Activated CD4-positive, alpha-beta memory T cell treated with anti-CD3 and anti-CD28 coated beads for 36 hours (primary cell): ENCODE measurements at regions not wholly inside any gene's neighbourhood (a gene's known extent, or its start where the extent isn't known, plus 50 kb on each side); places are given as distances from the start of the nearest gene placed in this dataset.
"Not testable (repeated sequence)": the region's sequence is repeated elsewhere in the genome, so short reads cannot be mapped to it uniquely, and the experiment has no call there.

Experiments used
- CTCF ChIA-PET: fragments of 350-600 bp; sonication (Branson Sonifier 250); formaldehyde crosslinking; loops from one replicate; lab custom pipeline; 2021; ENCODE audit warnings: antibody characterized with exemption, inconsistent platforms; lab: Charles Lee
- POLR2A ChIA-PET: fragments of 350-600 bp; sonication (Branson Sonifier 250); formaldehyde crosslinking; loops from one replicate; lab custom pipeline; 2021; ENCODE audit warnings: antibody characterized with exemption; lab: Charles Lee
- DNase-seq: peaks from one replicate; pipeline ENCODE4 v3.0.0-alpha.2; 2020
- H3K27ac Mint-ChIP-seq: one replicate; pipeline ENCODE4 v1.8.0; 2021; ENCODE audit warnings: mixed read lengths
- H3K27me3 Mint-ChIP-seq: one replicate; pipeline ENCODE4 v1.8.0; 2021; ENCODE audit warnings: mixed read lengths
- H3K36me3 Mint-ChIP-seq: one replicate; pipeline ENCODE4 v1.8.0; 2021; ENCODE audit warnings: mixed read lengths
- H3K4me1 Mint-ChIP-seq: one replicate; pipeline ENCODE4 v1.8.0; 2021; ENCODE audit warnings: low read depth, mixed read lengths
- H3K4me3 Mint-ChIP-seq: one replicate; pipeline ENCODE4 v1.8.0; 2021; ENCODE audit warnings: mild to moderate bottlenecking, mixed read lengths
- H3K9me3 Mint-ChIP-seq: one replicate; pipeline ENCODE4 v1.8.0; 2021; ENCODE audit warnings: mixed read lengths
- intact Hi-C: fragments of 100-400 bp; cut with micrococcal nuclease; formaldehyde crosslinking; loops from one replicate; pipeline ENCODE4 v1.15.1; 2023

DNA sequence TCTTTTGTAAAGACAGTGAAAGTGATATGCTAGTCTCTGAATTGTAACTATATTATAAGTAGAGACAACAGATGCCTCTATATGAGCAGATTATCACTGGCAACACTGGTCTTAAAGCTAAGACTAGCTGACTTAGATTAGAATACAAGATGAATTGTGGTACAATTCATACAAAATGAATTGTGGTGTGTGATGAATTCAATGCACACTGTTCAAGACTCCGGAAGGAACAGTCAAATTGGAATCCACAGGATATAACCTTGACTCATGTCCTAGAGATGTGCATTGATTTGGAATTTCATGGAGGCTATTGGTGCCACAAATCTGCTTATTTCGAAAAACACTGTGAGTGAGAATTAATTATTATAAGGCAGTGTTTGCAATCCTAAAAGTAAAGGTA lies 701.8 kb downstream of the PCDH7 start:
- no peaks in the 10 kb centered on the region for H3K4me1 Mint-ChIP-seq
- no peaks in the 10 kb centered on the region for H3K9me3 Mint-ChIP-seq
- POLR2A ChIA-PET: no interaction called here
- intact Hi-C loops: no loop called here
- H3K27me3 Mint-ChIP-seq: no peaks in the 10 kb centered on the region
- no peak overlapping the region for H3K27ac Mint-ChIP-seq
- CTCF ChIA-PET: no interaction called here
- no peak for DNase-seq
- no peak overlapping the region for H3K4me3 Mint-ChIP-seq
- no peaks in the 10 kb centered on the region for H3K36me3 Mint-ChIP-seq

GRCh38 chr4:31427691-31428090 lies 707.5 kb downstream of the PCDH7 start:
- Mint-ChIP-seq H3K27me3 (no peaks in the 10 kb centered on the region), H3K27ac (no peak overlapping the region), H3K36me3 (no peaks in the 10 kb centered on the region), H3K4me1 (no peaks in the 10 kb centered on the region), H3K9me3 (no peaks in the 10 kb centered on the region), H3K4me3 (no peak overlapping the region)
- CTCF ChIA-PET: no interaction called here
- DNase-seq: no peak
- POLR2A ChIA-PET: no interaction called here
- intact Hi-C loops: no loop called here

DNA sequence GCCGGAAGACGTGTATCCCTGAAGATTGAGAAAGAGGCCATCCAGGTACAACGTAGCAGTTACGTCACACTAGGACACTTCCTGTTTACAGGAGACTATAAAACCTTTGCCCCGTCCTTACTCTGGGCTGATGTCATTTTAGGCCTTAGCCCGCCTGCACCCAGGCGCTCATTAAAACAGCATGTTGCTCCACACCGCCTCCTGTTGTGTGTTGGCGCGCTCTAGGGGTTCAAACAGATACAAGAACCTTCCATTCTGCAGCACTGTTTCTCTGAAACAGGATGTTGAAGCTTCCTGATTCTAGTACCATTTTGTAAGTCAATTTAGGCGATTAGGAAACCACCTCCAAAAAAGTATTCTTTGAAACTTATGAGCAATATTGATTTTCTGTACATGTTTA lies 722.1 kb downstream of the PCDH7 start:
- no peaks in the 10 kb centered on the region for H3K27me3 Mint-ChIP-seq
- intact Hi-C loops: no loop called here
- DNase-seq: no peak
- peaks cover 2% of the 10 kb centered on the region for H3K9me3 Mint-ChIP-seq
- H3K36me3 Mint-ChIP-seq: no peaks in the 10 kb centered on the region
- H3K4me3 Mint-ChIP-seq: no peak overlapping the region
- ChIA-PET POLR2A (no interaction called here), CTCF (no interaction called here)
- no peak overlapping the region for H3K27ac Mint-ChIP-seq
- H3K4me1 Mint-ChIP-seq: no peaks in the 10 kb centered on the region

DNA sequence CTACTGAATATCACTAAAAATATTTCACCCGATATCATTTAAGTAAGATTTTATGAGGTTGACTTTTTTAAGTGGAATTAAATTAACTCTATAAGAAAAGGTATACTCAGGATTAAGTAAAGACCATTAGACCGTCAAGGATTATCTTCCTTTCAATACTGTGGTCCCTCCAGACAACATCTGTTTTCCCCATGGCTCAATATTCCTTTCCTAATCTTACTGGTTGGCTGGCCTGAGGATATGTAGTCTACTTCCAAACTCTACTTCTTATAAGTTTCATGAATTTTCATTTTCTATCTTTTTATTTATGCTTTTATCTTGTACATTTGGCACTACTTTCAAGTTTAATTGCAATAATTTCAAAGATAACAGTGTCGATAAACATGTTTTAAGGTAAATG lies 725.4 kb downstream of the PCDH7 start:
- Mint-ChIP-seq H3K27ac (no peak overlapping the region), H3K4me1 (no peaks in the 10 kb centered on the region), H3K27me3 (no peaks in the 10 kb centered on the region), H3K9me3 (peaks cover 2% of the 10 kb centered on the region), H3K36me3 (no peaks in the 10 kb centered on the region), H3K4me3 (no peak overlapping the region)
- CTCF ChIA-PET: no interaction called here
- intact Hi-C loops: no loop called here
- DNase-seq: no peak
- POLR2A ChIA-PET: no interaction called here

- no peaks in the 10 kb centered on the region for H3K36me3 Mint-ChIP-seq
- no peaks in the 10 kb centered on the region for H3K4me1 Mint-ChIP-seq
- intact Hi-C loops: no loop called here
- ChIA-PET CTCF (no interaction called here), POLR2A (no interaction called here)
- no peaks in the 10 kb centered on the region for H3K27me3 Mint-ChIP-seq
- no peak for DNase-seq
- H3K9me3 Mint-ChIP-seq: peaks cover 19% of the 10 kb centered on the region
- no peak overlapping the region for H3K27ac Mint-ChIP-seq
- no peak overlapping the region for H3K4me3 Mint-ChIP-seq
Observed at GRCh38 chr4:31455612-31456011, 735.4 kb downstream of the PCDH7 start.

DNA sequence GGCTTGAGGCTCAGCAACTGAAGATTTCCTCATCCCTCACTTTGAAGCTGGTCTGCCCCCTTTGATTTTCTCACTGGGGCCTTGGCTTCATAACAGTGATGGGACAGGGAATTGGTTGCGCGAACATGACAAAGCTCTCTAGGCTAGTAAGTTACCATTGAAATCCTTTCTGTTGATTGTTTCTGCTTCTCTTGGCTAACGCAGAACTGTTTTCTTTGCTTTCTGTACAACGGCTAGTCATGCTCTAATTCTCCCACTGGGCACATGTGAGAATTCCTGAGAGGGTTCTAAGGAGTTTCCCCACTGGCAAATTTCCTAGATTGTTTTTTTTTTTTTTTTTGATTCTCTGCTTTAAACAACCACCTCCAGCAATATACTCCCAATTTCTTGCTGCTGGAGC lies 738.6 kb downstream of the PCDH7 start:
- Mint-ChIP-seq H3K36me3 (no peaks in the 10 kb centered on the region), H3K4me1 (no peaks in the 10 kb centered on the region)

DNA sequence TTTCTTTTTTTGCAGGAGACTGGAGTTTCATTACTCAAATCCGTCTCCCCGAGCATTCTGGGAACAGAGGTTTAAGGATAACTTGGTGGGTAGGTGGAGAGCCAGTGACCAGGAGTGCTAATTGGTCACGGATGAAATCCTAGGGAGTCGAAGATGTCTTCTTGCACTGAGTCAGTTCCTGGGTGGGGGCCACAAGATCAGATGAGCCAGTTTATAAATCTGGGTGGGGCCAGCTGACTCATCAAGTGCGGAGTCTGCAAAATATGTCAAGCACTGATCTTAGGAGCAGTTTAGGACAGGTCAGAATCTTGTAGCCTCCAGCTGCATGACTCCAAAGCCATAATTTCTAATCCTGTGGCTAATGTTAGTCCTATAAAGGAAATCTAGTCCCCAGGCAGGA lies 741.3 kb downstream of the PCDH7 start:
- Mint-ChIP-seq H3K9me3 (peaks cover 11% of the 10 kb centered on the region), H3K4me3 (no peak overlapping the region), H3K4me1 (no peaks in the 10 kb centered on the region), H3K36me3 (no peaks in the 10 kb centered on the region), H3K27ac (no peak overlapping the region), H3K27me3 (no peaks in the 10 kb centered on the region)
- CTCF ChIA-PET: no interaction called here
- DNase-seq: no peak
- intact Hi-C loops: no loop called here
- POLR2A ChIA-PET: no interaction called here

More for the DNA sequence above, 738.6 kb downstream of the PCDH7 start:
- ChIA-PET CTCF (no interaction called here), POLR2A (no interaction called here)
- Mint-ChIP-seq H3K27me3 (no peaks in the 10 kb centered on the region), H3K4me3 (no peak overlapping the region), H3K27ac (no peak overlapping the region), H3K9me3 (peaks cover 16% of the 10 kb centered on the region)
- intact Hi-C loops: no loop called here
- DNase-seq: no peak

DNA sequence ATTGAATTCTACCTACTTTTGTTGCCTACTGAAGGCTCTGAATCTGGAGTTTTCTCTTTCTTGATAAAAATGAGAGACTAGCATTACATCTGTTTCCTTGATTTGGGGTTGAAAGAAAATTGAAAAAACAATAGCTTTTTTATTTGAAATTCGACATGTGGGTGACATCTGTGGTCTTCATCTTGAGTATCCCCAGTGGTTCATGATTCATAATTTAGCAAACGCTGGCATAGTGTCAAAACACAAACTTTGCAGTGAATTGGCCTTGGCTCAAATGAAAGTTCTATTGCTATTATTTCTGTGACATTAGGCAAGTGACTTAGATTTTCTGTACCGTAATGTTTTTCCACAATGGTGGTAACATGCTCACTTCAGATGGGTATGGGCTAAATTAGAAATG lies 747.6 kb downstream of the PCDH7 start:
- ChIA-PET POLR2A (no interaction called here), CTCF (no interaction called here)
- H3K4me1 Mint-ChIP-seq: no peaks in the 10 kb centered on the region
- H3K36me3 Mint-ChIP-seq: no peaks in the 10 kb centered on the region
- peaks cover 11% of the 10 kb centered on the region for H3K9me3 Mint-ChIP-seq
- no peaks in the 10 kb centered on the region for H3K27me3 Mint-ChIP-seq
- DNase-seq: no peak
- H3K4me3 Mint-ChIP-seq: no peak overlapping the region
- H3K27ac Mint-ChIP-seq: no peak overlapping the region
- intact Hi-C loops: no loop called here

GRCh38 chr4:31474221-31474620 lies 754.1 kb downstream of the PCDH7 start:
- POLR2A ChIA-PET: no interaction called here

DNA sequence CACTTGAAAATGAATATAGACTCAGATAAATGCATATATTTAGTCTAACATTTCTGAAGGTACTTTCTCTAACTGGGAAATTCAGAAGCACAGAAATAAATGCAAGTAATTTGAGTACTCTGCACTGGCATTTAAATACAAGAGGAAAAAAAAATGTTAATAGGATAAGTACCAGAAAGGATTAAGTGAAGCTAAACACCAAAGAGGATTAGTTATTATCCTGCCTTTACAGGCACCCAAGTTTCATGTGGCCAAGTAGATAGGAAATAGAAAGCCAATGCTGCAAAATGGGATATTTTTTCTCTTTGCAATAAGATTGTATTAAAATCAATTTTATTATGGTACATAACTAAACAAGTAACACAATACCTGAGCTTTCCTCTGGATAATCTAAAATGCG lies 762.5 kb downstream of the PCDH7 start:
- ChIA-PET CTCF (no interaction called here), POLR2A (no interaction called here)
- intact Hi-C loops: no loop called here
- H3K4me1 Mint-ChIP-seq: no peaks in the 10 kb centered on the region
- H3K9me3 Mint-ChIP-seq: peaks cover 6% of the 10 kb centered on the region
- no peak overlapping the region for H3K27ac Mint-ChIP-seq
- no peak for DNase-seq
- H3K36me3 Mint-ChIP-seq: no peaks in the 10 kb centered on the region
- H3K4me3 Mint-ChIP-seq: no peak overlapping the region
- no peaks in the 10 kb centered on the region for H3K27me3 Mint-ChIP-seq

More at GRCh38 chr4:31474221-31474620, 754.1 kb downstream of the PCDH7 start:
- intact Hi-C loops: no loop called here
- no peak for DNase-seq
- peaks cover 17% of the 10 kb centered on the region for H3K9me3 Mint-ChIP-seq
- CTCF ChIA-PET: no interaction called here
- no peaks in the 10 kb centered on the region for H3K27me3 Mint-ChIP-seq
- H3K4me1 Mint-ChIP-seq: no peaks in the 10 kb centered on the region
- H3K36me3 Mint-ChIP-seq: no peaks in the 10 kb centered on the region
- no peak overlapping the region for H3K4me3 Mint-ChIP-seq
- no peak overlapping the region for H3K27ac Mint-ChIP-seq

DNA sequence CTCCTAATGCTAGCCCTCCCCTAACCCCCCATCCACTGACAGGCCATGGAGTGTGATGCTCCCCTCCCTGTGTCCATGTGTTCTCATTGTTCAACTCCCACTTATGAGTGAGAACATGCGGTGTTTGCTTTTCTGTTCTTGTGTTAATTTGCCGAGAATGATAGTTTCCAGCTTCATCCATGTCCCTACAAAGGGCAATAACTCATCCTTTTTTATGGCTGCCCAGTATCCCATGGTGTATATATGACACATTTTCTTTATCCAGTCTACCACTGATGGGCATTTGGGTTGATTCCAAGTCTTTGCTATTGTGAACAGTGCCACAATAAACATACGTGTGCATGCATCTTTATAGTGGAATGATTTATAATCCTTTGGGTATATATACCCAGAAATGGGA lies 779.0 kb downstream of the PCDH7 start:
- POLR2A ChIA-PET, CTCF ChIA-PET, H3K27me3 Mint-ChIP-seq, H3K4me3 Mint-ChIP-seq, H3K36me3 Mint-ChIP-seq, DNase-seq, intact Hi-C loops, H3K4me1 Mint-ChIP-seq, H3K27ac Mint-ChIP-seq: not testable (repeated sequence)
- H3K9me3 Mint-ChIP-seq: peaks cover 18% of the 10 kb centered on the region

GRCh38 chr4:31516520-31516919 lies 796.4 kb downstream of the PCDH7 start:
- CTCF ChIA-PET: no interaction called here
- intact Hi-C loops: no loop called here
- Mint-ChIP-seq H3K9me3 (peaks cover 15% of the 10 kb centered on the region), H3K27me3 (no peaks in the 10 kb centered on the region), H3K4me1 (no peaks in the 10 kb centered on the region), H3K4me3 (no peak overlapping the region), H3K27ac (no peak overlapping the region), H3K36me3 (no peaks in the 10 kb centered on the region)
- DNase-seq: no peak
- POLR2A ChIA-PET: no interaction called here

- ChIA-PET POLR2A (no interaction called here), CTCF (no interaction called here)
Observed at GRCh38 chr4:31518796-31519250, 798.7 kb downstream of the PCDH7 start.

More at GRCh38 chr4:31518796-31519250, 798.7 kb downstream of the PCDH7 start:
- Mint-ChIP-seq H3K4me1 (no peaks in the 10 kb centered on the region), H3K9me3 (peaks cover 13% of the 10 kb centered on the region), H3K4me3 (no peak overlapping the region), H3K27ac (no peak overlapping the region), H3K36me3 (no peaks in the 10 kb centered on the region), H3K27me3 (no peaks in the 10 kb centered on the region)
- intact Hi-C loops: no loop called here
- no peak for DNase-seq
